ENCODE measurements at regions not wholly inside any gene's neighbourhood (a gene's known extent, or its start where the extent isn't known, plus 50 kb on each side); places are given as distances from the start of the nearest gene placed in this dataset.

DNA sequence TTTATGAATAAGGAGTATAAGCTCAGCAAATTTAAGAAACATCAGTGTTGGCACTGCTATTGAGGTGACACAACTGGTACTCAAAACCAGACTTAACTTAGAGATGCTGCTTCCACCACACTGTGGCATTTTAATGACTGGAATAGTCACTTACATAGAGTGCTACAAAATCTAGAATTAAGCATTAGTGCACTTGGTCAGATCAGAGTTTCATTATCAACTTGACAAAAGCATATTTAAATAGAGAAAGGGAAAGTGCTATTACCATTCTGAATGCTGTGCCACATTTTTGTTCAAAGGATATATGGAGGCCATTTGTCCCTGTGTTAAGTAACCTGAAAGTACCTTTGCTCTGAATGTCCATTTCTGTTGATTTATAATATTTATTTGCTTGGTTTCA lies 800.7 kb upstream of the ALCAM start:
- no peak for DNase-seq (ENCODE audit: low read depth)

DNA sequence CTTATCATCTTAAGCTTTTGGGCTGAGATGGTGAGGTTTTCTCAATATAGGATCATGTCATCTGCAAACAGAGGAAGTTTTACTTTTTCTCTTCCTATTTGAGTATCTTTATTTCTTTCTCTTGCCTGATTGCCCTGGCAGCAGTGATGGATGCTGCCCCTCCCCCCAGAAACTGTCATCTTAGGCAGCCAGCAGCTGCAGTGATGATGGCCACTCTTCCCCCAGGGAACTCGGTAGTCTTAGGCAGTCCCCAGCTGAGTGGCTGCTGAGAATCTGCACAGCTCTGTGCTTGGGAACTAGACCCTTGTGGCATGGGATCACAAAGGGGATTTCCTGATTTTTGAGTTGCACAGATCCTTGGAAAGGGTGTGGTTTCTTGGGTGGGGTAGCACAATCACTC lies 791.1 kb upstream of the ALCAM start:
- DNase-seq (ENCODE audit: low read depth) = no peak

DNA sequence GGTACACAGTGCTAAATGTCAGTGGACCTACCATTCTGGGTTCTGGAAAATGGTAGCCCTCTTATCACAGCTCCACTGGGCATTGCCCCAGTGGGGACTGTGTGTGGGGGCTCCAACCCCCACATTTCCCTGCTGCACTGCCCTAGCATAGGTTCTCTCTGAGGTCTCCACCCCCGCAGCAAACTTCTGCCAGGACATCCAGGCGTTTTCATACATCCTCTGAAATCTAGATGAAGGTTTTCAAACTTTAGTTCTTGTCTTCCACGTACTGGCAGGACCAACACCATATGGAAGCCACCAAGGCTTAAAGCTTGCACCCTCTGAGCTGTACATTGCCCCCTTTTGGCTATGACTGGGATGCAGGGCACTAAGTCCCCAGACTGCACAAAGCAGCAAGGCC lies 788.2 kb upstream of the ALCAM start:
- no peak for DNase-seq (ENCODE audit: low read depth)

DNA sequence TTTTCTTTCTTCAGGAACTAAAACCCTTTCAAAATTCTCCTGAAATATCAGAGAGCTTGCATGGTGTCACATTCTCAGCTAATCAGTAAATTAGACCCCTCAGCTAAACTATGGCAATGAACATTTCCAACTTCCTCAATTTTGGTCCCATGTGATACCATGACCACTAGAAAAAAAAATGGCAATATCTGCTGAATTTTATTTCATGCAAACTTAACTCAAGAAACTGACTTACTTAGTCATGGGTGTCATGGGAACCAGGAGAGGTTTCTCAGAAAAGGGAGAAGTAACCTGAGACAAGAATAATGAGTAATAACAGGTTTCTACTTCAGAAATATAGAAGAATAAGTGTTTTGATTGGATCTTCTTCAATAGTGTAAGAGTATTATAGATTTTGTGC lies 784.6 kb upstream of the ALCAM start:
- no peak for DNase-seq (ENCODE audit: low read depth)

DNA sequence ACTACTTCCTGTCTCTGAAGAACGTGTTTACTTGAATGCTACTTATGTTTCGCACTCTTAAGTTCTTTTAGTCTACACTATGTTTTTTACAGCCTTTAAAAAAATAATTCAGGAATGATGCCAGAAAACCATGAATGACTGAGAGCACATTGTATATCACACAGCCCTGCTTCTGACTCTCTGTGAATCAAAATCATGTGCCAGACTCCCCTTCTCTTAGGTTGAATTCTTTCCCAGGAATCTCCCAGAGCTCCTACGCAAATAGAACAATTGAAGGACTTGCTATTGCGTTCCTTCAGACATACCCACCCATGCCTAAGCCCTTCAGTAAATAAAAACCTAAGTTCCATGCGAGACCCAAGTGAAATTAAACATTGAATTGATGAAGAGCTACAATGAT lies 782.0 kb upstream of the ALCAM start:
- DNase-seq (ENCODE audit: low read depth) = no peak

DNA sequence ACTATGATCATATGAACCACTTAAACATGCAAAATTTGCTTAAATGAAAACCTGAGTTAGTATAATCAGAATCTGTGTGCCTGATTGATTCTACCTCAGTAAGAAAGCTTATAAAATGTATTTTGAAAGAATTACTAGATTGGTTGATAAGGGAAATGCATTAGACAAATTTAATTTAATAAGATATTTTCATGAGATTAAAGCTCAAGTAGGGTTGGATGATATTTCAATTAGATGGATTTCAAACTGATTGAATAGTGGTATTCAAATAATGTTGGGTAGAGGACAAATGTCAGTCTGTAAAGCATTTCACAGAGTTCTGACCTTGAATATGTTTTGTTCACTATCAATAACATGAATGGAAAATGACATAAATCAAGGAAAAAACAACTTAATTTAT lies 780.4 kb upstream of the ALCAM start:
- DNase-seq (ENCODE audit: low read depth) = no peak

DNA sequence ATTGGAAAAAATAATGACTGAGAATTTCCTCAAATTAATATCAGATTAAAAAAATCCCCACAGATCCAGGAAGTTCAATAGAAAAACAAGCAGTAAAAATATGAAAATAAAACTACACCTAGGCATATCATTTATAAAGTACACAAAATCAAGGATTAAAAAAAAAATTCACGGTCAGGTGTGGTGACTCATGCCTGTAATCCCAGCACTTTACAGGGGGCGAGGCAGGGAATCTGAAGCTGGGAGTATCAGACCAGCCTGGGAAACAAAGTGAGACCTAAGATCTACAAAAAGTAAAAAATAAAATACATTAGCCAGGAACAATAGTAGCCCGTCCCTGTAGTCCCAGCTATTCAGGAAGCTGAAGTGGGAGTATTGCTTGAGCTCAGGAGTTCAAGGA lies 778.3 kb upstream of the ALCAM start:
- DNase-seq (ENCODE audit: low read depth) = no peak

DNA sequence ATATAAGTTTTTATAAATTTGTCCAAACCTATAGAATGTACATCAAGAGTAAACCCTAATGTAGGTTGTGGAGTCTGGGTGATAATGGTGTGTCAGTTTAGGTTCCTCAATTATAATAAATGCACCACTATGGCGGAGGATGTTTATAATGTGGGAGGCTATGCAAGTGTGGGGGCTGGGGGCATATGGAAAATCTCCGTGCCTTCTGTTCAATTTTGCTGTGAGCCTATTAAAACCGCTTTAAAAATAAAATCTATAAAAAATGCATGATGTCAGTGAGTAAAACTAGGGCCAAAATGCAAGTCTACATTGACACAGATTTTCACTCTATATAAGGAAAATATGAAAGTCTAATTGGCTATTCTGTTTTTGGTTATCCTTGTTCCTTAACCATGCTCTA lies 774.9 kb upstream of the ALCAM start:
- DNase-seq (ENCODE audit: low read depth) = no peak

DNA sequence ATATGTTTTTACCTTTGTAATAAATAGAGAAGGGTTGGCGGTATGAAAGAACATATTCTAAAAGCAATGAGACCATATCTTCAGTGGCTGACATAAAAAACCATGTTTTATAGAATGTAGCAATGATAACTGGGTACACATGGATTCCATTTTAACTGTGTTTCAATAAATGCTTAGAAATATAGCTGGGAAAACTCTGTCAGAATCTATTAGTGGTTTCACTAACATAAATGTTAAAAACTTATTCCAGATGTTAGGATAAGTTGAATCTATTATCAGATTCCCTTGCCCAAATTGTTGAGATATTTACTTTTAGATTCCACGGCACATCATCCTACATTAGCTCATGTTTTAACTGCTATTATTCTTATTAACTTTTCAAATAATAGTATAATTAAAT lies 772.2 kb upstream of the ALCAM start:
- DNase-seq (ENCODE audit: low read depth) = no peak

DNA sequence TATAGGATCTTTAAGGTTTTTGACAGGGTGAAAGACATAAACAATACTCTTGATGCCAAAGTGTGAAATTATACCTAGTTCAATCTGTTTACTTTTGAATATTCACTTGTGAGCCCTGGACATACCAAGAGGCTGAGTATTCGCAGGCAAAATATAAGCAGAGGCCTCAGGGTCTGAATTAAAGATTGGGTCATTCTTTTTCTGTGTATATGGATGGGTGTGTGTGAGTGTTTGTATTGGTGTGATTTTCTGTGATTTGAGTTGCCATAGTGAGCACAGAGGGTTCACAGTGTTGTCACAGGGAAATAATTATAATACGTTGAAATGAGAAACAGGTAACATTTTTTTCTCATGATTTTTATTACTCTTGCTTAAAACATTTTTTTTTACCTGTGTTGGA lies 770.7 kb upstream of the ALCAM start:
- no peak for DNase-seq (ENCODE audit: low read depth)

DNA sequence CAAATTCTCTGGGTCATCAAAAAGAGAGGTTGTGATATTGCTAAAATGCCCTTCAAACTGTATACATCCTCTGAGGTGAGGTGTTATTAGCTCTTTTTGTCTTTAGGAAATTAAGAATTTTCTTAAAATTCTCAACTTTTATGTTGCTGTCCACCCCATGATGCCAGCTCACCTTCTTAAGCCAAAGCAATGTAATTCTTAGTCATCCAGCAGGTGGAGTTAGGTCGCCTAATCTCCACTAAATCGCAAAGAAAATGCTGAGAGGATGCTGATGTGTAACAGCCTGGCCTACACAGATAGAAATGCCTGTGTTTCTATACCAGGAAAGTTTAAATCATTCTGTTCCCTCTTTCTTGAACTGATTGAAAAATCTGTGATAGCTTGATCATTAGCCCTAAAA lies 770.2 kb upstream of the ALCAM start:
- no peak for DNase-seq (ENCODE audit: low read depth)

DNA sequence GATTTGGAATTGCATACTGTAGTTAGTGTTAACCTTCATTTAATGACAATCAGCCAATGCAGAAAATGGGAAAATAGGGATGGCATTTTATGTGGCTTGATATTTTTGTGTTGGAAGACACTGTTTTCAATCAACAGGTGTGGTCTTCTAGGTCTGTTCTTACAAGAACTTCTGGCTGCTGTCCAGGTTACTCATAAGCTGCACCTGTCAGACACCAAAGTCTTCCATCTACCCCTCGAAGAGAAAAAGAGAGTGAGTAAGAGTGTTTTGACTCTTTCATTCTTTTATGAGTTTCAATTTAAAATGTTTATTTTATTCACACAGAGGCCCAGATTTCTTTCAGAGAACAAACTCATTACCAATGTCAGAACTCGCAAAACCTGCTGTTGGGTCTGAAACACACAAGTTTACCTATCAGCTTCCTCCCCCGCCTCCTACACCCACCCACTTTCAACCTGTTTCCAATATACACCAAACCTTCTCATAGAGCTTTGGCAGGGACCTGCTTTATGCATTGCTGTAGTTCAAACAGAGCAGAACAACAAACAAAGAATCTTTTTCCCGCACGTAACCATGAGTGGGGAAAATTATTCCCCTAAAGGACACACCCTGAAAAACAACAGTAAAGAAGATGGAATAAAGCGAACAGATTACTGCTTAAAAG lies 767.7 kb upstream of the ALCAM start:
- no peak for DNase-seq (ENCODE audit: low read depth)

DNA sequence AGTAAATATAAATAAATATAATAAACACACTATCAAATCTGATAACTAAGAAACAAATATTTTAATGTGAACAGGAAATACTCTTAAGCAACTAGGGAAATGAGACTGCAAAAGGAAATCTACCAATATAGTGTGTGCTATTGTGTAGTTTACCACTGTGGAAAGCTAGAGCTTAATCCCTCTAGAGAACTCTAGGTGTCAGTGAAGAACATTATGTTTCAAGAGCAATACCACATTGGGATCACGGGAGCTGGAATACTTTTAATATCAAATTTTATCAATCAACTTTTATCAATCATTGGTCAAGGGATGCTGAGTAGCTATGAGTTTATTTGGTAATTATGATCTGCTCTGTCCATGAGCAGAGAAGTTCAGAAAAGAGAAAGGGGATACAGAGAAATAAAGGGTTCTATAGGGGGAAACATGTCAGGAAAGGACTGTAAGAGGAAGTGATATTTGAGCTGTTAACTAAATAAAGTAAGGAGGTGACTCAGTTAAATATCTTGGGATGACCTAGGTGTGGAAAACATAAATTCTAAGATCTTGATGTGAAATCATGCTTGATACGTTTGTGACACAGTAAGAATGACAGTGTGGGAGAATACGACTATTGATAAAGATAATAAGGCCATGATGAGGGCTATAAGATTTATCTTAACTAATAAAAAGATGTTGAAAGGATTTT lies 762.2 kb upstream of the ALCAM start:
- no peak for DNase-seq (ENCODE audit: low read depth)

DNA sequence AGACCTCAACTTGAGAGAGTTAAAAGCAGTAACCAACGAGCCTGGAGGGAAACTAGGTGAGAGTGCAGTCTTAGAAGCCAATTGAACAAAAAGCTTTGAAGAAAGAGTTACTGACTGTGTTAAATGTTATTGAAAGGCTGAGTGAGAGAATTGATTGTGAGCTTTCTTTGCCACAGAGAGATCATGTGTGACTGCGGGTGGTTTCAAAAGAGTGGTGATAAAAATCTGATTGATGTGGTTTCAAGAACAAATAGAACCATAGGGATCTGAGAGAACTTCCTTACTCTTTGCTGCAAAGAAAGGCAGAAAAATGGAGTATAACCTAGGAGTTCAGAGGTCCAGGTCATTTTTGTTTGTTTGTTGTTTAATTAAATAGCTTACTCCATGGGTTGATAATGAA lies 759.9 kb upstream of the ALCAM start:
- DNase-seq (ENCODE audit: low read depth) = no peak

DNA sequence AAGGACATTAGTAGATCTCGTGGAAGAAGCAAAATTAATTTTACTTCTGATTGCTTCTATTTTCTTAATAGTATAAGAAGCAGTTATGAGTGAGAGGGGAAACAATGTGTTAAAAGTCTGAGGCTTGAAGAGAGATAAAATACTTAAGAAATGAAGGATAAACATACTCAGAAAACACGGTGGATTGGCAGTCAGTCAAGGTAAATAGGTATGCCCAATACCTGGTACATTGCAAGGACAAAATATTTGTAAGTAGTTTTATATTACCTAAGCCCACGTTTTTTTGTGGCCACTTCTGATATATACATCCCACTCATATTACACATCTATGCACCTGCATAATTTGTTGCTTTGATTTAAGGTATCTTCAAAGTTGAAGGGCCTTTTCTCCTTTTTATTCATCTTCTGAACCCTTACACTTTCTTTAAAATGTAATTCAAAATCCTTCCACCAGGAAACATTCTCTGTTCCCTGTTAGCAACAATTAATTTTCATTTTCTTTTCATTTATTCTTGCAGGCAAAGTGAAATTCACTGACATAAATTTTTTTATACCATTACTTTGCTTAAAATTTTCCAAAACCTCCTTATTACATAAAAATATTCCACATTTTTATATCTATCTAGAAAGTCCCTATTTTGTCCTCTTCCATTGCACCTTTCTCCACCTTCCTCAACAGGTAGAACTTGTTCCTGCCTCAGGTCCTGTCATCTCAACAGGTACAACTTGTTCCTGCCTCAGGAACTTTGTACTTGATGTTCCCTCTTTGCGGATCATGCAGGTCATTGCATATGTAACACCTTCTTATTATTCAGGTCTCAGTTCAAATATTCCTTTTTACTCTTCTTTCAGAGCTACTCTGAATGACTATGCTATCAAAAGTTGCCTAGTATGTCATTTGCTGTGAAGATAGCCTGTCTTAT lies 755.7 kb upstream of the ALCAM start:
- no peak for DNase-seq (ENCODE audit: low read depth)

DNA sequence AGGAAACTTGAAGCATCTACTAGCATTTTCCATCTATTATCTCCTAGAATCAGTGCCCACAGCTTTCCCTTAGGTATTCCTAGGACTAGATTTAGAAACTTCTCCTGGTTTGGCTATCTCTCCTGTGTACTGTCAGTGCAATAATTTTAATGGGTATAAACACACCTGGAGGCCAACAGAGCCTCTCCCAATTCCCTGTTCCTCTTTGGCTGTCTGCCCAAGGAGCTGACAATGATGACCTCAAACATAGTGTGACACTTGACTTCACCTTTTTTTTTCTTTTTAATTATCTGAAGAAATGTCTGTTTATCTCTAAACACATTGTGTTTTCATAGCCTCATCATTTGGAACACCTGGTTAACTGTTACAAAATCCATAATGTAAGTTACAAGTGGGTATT lies 754.5 kb upstream of the ALCAM start:
- no peak for DNase-seq (ENCODE audit: low read depth)

DNA sequence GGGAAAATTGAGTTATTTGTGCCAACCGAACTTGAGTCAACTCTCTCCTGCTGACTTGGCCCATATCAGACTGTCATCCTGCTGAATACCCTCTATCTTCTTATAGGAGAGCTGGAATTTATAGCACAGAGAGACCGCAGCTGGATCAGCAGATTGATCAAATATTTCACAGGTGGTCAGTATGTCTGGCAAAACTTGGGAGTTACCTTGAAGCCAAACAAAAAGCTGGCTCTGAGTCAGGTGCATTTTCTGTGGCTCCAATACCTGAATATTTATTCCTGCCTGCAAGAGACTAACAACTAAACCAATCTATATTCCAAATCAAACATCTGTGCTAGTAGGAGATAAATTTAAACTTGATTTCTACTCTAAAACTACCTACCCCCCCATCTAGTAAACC lies 752.1 kb upstream of the ALCAM start:
- DNase-seq (ENCODE audit: low read depth) = no peak

DNA sequence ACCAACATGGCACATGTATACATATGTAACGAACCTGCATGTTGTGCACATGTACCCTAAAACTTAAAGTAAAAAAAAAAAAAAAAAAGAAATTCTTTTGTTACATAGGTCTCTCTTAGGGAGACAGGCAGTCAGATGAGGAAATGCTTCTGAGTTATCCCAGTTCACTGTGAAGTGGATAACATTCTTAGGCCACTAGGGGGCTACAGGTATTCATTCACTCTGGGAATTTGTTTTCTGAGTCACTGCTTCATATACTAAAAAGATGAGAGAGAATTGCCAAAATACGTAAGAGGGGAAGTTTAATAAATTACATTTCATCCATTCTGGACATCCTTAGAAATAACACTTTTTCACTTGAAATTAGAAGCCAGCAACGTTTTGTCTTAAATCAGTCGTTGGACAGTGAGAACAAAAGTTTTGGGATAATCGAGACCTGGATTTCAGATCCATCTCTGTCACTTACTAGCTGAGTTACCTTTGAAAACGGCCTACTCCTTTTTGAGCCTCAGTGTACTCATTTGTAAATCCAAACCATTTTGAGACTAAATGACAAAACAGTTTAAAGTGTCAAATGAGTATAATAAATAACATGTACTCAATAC lies 738.4 kb upstream of the ALCAM start:
- no peak for DNase-seq (ENCODE audit: low read depth)

DNA sequence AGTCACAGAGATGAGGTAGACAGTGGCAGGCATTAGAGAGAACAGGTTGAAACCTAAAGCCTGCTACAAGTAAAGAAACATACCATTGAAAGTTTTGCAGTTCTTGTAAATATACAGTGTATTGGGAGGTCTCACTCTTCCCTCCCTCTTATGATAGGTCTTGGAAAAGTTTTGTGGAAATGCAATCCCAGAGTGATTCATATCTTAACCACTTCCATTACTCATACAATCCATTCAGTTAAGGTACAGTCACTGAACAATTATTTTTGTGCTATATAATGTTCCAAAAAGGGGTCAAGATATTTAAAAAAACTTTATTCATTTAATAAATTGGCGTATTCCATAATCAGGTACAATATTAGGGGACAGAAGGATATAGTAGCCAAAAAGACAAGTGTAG lies 737.7 kb upstream of the ALCAM start:
- DNase-seq (ENCODE audit: low read depth) = no peak

DNA sequence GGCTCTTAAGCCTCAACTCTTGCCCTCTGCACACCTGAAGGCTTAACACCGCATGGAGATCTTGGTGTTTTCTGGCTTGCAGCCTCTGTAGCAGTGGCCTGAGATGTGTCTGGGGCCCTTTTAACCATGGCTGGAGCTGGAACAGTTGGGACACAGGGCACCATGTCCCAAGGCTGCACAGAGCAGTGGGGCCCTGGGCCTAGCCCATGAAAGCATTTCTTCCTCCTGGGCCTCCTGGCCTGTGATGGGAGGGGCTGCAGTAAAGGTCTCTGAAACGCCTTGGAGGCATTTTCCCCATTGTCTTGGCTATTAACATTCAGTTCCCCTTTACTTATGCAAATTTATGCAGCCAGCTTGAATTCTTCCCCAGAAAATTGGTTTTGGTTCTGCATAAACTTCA lies 735.5 kb upstream of the ALCAM start:
- DNase-seq (ENCODE audit: low read depth) = no peak

DNA sequence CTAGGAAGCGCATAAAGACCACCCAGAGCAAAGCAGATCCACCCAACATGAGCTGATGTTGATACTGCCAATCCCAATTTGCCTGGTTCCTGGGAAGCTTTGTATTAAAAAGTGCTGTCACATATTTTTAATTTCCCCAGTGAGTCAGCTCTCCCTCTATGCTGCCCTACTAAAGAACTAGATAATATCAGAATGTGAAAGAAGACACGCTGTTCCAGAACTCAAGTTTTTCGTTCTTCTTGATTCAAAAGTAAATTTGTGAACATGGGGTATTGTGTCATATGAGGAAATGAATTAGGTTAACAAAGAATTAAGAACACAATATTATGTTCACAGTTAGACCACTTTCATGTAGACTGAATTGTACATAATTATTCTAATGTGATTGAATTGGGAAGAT lies 734.2 kb upstream of the ALCAM start:
- no peak for DNase-seq (ENCODE audit: low read depth)

DNA sequence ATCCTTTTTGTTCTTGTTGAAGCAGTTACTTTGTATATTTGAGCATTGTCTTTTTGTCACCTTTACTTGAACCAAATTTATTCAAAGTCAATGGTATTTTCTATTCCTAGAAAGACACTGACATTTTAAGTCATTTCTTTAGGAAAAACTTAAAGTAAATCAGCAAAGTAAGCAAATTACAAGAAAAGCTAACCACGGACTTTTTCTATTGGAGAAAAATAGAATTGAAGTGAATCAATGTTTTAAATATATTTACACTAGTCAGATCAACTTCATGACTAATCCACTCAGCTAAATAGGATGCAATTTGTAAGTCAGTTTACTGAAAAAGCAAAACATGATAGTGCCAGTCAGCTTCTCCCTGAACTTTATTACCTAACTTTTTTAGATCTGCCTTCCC lies 733.8 kb upstream of the ALCAM start:
- no peak for DNase-seq (ENCODE audit: low read depth)

Measured in stimulated activated CD8-positive, alpha-beta memory T cell treated with anti-CD3 and anti-CD28 coated beads, Interleukin-15, amount 100 ng/mL, for 1 hour (primary cell).